Erythroblast (primary cell): ENCODE measurements at regions not wholly inside any gene's neighbourhood (a gene's known extent, or its start where the extent isn't known, plus 50 kb on each side); places are given as distances from the start of the nearest gene placed in this dataset.

Experiments used
- GATA1 ChIP-seq: IDR thresholded peaks from 2 replicates; pipeline ENCODE4 v1.6.1; 2011; ENCODE audit warnings: low read depth, mild to moderate bottlenecking, control low read depth, low read length, moderate library complexity
- POLR2A ChIP-seq: IDR thresholded peaks from 2 replicates; pipeline ENCODE4 v1.6.1; 2011; ENCODE audit warnings: mild to moderate bottlenecking, low read length

DNA sequence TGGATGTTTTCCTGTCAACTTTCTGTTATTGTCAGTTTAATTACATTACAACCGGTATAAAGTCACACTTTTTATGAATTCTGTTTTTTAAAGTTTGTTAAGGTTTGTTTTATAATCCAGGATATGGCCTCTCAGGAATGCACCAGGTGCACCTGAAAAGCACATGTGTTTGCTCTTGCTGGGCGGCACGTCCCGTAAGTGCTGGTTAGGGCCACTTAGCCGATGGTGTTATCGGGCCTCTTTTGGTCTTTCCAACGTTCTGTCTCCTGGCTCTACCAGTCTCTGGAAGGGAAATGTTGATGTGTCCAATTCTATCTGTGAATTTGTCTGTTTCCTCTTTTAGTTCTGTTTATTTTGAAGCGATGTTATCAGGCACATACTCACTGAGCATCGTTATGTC, 695.7 kb downstream of the BRD1 start:
- TF ChIP-seq POLR2A (no peak), GATA1 (no peak)
